A549 (cell line): ENCODE measurements at regions not wholly inside any gene's neighbourhood (a gene's known extent, or its start where the extent isn't known, plus 50 kb on each side); places are given as distances from the start of the nearest gene placed in this dataset.

Experiments used
- ATAC-seq, 2 experiments: fragments of 200-7000 bp in 1 of 2; fragments of >200 bp in 1 of 2; cut with Nextera tagmentation in 1 of 2; cut with Tn5 transposase in 1 of 2; 3 replicates each; pipeline versions ENCODE4 v1.8.0 to v1.9.1; 2018 to 2020; ENCODE audit warnings: mild to moderate bottlenecking in 1 of 2, moderate library complexity in 1 of 2
- CTCF ChIA-PET: fragments of 300-600 bp; sonication (Branson Sonifier 250); formaldehyde crosslinking; extraction: SDS; loops from one replicate; lab custom pipeline; 2021; ENCODE audit warnings: antibody characterized with exemption, inconsistent platforms; lab: Yijun Ruan, JAX
- POLR2A ChIA-PET: fragments of 350-600 bp; formaldehyde crosslinking; extraction: SDS; loops from one replicate; lab custom pipeline; 2021; ENCODE audit warnings: antibody characterized with exemption, inconsistent platforms; lab: Yijun Ruan, JAX
- DNase-seq, 2 experiments: peaks; one replicate each; pipeline versions ENCODE4 v3.0.0 to v3.0.0-alpha.2; 2011 to 2016; ENCODE audit warnings: low read depth in 1 of 2, low spot score in 1 of 2
- FAIRE-seq: peaks from 2 replicates; lab custom pipeline; 2011; peaks lifted over from hg19 to GRCh38; lab: Jason Lieb, UNC
- H3K27ac ChIP-seq, 2 experiments: fragments of >200 bp; sonication (Bioruptor Twin); formaldehyde crosslinking; 3 replicates each; pipeline ENCODE4 v1.5.1; 2016 to 2017
- H3K4me1 ChIP-seq: fragments of >200 bp; sonication (Bioruptor Twin); formaldehyde crosslinking; 3 replicates; pipeline ENCODE4 v1.6.1; 2016
- H3K4me2 ChIP-seq: fragments of >200 bp; sonication (Bioruptor Twin); formaldehyde crosslinking; 3 replicates; pipeline ENCODE4 v1.6.1; 2016
- H3K4me3 ChIP-seq: fragments of >200 bp; sonication (Bioruptor Twin); formaldehyde crosslinking; 3 replicates; pipeline ENCODE4 v1.5.1; 2016
- H3K9me3 ChIP-seq: fragments of >200 bp; sonication (Bioruptor Twin); formaldehyde crosslinking; 3 replicates; pipeline ENCODE4 v1.6.1; 2016
- CBX8 ChIP-seq: fragments of 200-600 bp; sonication (generic); IDR thresholded peaks from 2 replicates; pipeline ENCODE4 v1.6.1; 2016
- EHMT2 ChIP-seq: fragments of 200-600 bp; sonication (generic); IDR thresholded peaks from 2 replicates; pipeline ENCODE4 v1.6.1; 2016; ENCODE audit warnings: antibody characterized with exemption, low read depth, mild to moderate bottlenecking, moderate library complexity
- EP300 ChIP-seq, 2 experiments: fragments of >200 bp; sonication (Bioruptor Twin); formaldehyde crosslinking; IDR thresholded peaks; 2 replicates in 1 of 2; 3 replicates in 1 of 2; pipeline ENCODE4 v1.6.1; 2016 to 2017
- FOXS1 ChIP-seq: fragments of 250-450 bp; sonication (Bioruptor Pico); IDR thresholded peaks from 2 replicates; pipeline ENCODE4 v1.5.0; 2020; ENCODE audit warnings: mild to moderate bottlenecking, moderate library complexity
- HDAC2 ChIP-seq: fragments of 200-600 bp; sonication (generic); IDR thresholded peaks from 2 replicates; pipeline ENCODE4 v1.6.1; 2016
- HOXA7 ChIP-seq: fragments of 250-450 bp; sonication (Bioruptor Pico); IDR thresholded peaks from 2 replicates; pipeline ENCODE4 v1.5.0; 2020; ENCODE audit warnings: mild to moderate bottlenecking, moderate library complexity
- KDM1A ChIP-seq: fragments of 200-600 bp; sonication (generic); IDR thresholded peaks from 2 replicates; pipeline ENCODE4 v1.6.1; 2016; ENCODE audit warnings: low read depth, mild to moderate bottlenecking
- MAFK ChIP-seq: fragments of 450-650 bp; IDR thresholded peaks from 2 replicates; pipeline ENCODE4 v1.6.1; 2014; ENCODE audit not compliant: partially characterized antibody
- MYC ChIP-seq: IDR thresholded peaks from 2 replicates; pipeline ENCODE4 v1.6.1; 2012; ENCODE audit warnings: mild to moderate bottlenecking, inconsistent platforms, low read length, improper control_type of control experiment, borderline replicate concordance
- NFE2L2 ChIP-seq: fragments of 150-350 bp; conservative IDR thresholded peaks from 2 replicates; pipeline ENCODE4 v1.6.1; 2014; ENCODE audit warnings: low read length
- NPAS2 ChIP-seq: fragments of 250-450 bp; sonication (Bioruptor Pico); IDR thresholded peaks from 2 replicates; pipeline ENCODE4 v1.8.0; 2022; ENCODE audit warnings: mild to moderate bottlenecking, moderate library complexity, borderline replicate concordance
- NR3C1 ChIP-seq: fragments of >200 bp; sonication (Bioruptor Twin); formaldehyde crosslinking; IDR thresholded peaks from 3 replicates; pipeline ENCODE4 v1.6.1; 2017
- PHF8 ChIP-seq: fragments of 200-600 bp; sonication (generic); IDR thresholded peaks from 2 replicates; pipeline ENCODE4 v1.6.1; 2016; ENCODE audit warnings: low read depth, mild to moderate bottlenecking, antibody characterized with exemption, moderate library complexity, borderline replicate concordance
- POLR2A ChIP-seq: IDR thresholded peaks from 2 replicates; pipeline ENCODE4 v1.6.1; 2012; ENCODE audit warnings: mild to moderate bottlenecking, low read length
- RAD21 ChIP-seq, 2 experiments: fragments of >200 bp in 1 of 2; sonication (Bioruptor Twin) in 1 of 2; formaldehyde crosslinking in 1 of 2; IDR thresholded peaks in 1 of 2; conservative IDR thresholded peaks in 1 of 2; 2 replicates in 1 of 2; 3 replicates in 1 of 2; pipeline ENCODE4 v1.6.1; 2012 to 2018; ENCODE audit warnings: inconsistent platforms in 1 of 2
- RFX5 ChIP-seq: fragments of 450-650 bp; IDR thresholded peaks from 2 replicates; pipeline ENCODE4 v1.7.1; 2014; ENCODE audit warnings: antibody characterized with exemption, mild to moderate bottlenecking, moderate library complexity
- RNF2 ChIP-seq: fragments of 200-600 bp; sonication (generic); IDR thresholded peaks from 2 replicates; pipeline ENCODE4 v1.6.1; 2016; ENCODE audit warnings: low read depth, mild to moderate bottlenecking, antibody characterized with exemption, moderate library complexity, borderline replicate concordance
- TFCP2L1 ChIP-seq: fragments of 250-450 bp; sonication (Bioruptor Pico); IDR thresholded peaks from 2 replicates; pipeline ENCODE4 v1.5.0; 2021; ENCODE audit warnings: mild to moderate bottlenecking
- ZNF302 ChIP-seq: fragments of 250-450 bp; sonication (Bioruptor Pico); IDR thresholded peaks from 2 replicates; pipeline ENCODE4 v1.9.0; 2021; ENCODE audit warnings: inconsistent platforms, mild to moderate bottlenecking, moderate library complexity
- WGBS: methylation state at CpG from one replicate; pipeline ENCODE4 v1.1.6; 2017; ENCODE audit errors: missing lambda C conversion rate; 5-methylcytosine and 5-hydroxymethylcytosine counted together
- TF ChIP-seq, protein P1 (sequence below): IDR thresholded peaks from 2 replicates; pipeline ENCODE4 v1.6.1; 2012

DNA sequence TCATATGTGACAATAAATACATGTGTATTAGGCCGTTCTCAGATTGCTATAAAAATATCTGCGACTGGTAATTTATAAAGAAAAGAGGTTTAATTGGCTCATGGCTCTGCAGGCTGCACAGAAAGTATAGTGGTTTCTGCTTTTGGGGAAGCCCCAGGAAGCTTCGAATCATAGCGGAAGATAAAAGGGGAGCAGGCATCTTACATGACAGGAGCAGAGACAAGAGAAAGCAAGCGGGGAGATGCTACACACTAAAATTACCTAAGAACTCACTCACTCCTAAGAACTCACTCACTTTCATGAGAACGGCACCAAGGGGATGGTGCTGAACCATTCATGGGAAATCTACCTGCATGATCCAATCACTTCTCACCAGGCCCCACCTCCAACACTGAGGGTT, 284.9 kb downstream of the OTUD1 start (continued):
- TF ChIP-seq, protein P1, sequence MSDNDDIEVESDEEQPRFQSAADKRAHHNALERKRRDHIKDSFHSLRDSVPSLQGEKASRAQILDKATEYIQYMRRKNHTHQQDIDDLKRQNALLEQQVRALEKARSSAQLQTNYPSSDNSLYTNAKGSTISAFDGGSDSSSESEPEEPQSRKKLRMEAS = no peak
- TF ChIP-seq FOXS1 (CRISPR knock-in tag) = no peak
- TF ChIP-seq RAD21 (conservative IDR thresholded peaks at IDR 0.05 in 1 of 2, IDR thresholded peaks at IDR 0.05 in 1 of 2) = no peak
- TF ChIP-seq HDAC2 = no peak
- TF ChIP-seq, all 56 proteins: peak for 0

DNA sequence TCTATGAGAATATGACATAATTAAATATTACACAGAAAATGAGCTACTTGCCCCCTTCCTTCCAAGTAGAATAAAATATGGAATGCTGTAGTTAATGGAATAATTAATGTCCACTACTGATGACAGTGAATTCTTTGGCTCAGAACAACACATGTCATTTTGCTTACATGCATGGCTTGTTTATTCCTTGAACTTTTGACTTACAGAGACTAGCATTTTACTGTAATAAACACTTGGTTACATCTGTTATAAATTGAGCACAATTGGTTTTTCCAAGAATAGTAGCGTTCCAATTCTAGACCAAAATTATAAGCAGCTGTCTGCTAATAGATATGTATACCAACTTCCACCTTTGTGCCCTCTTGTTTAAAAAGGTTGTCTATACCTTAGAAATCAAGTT, 286.7 kb downstream of the OTUD1 start:
- FAIRE-seq = no peak
- POLR2A ChIA-PET = no interaction called here
- Histone ChIP-seq H3K27ac (no peak overlapping the region), H3K4me3 (no peak overlapping the region), H3K4me1 (no peaks in the 10 kb centered on the region)
- DNase-seq = no peak
- no peak for TF ChIP-seq RNF2
- TF ChIP-seq, all 56 proteins: peak for 0
- Histone ChIP-seq H3K4me2 (no peak overlapping the region), H3K9me3 (no peaks in the 10 kb centered on the region)
- 32% methylated on average over 1 of the region's 1 CpG for WGBS
- no peak for ATAC-seq
- CTCF ChIA-PET = no interaction called here

- POLR2A ChIA-PET = no interaction called here
- CTCF ChIA-PET = no interaction called here
- DNase-seq (no peak), ATAC-seq (no peak), FAIRE-seq (no peak)
- Histone ChIP-seq H3K4me1 (no peaks in the 10 kb centered on the region), H3K4me3 (no peak overlapping the region), H3K27ac (no peak overlapping the region), H3K4me2 (no peak overlapping the region), H3K9me3 (no peaks in the 10 kb centered on the region)
- TF ChIP-seq TFCP2L1 (CRISPR knock-in tag) (no peak), RFX5 (no peak), ZNF302 (CRISPR knock-in tag) (no peak), HOXA7 (CRISPR knock-in tag) (no peak), MYC (no peak), KDM1A (no peak)
- 11% methylated on average over 2 of the region's 2 CpGs for WGBS
Observed at GRCh38 chr10:23742368-23742767, 303.5 kb downstream of the OTUD1 start.

- H3K4me2 ChIP-seq = no peak overlapping the region
- no peak overlapping the region for H3K27ac ChIP-seq
- H3K4me3 ChIP-seq = no peak overlapping the region
- POLR2A ChIA-PET = no interaction called here
- DNase-seq (no peak), FAIRE-seq (no peak), ATAC-seq (no peak)
- no peaks in the 10 kb centered on the region for H3K4me1 ChIP-seq
- CTCF ChIA-PET = no interaction called here
- H3K9me3 ChIP-seq = no peaks in the 10 kb centered on the region
- 0% methylated on average over 1 of the region's 1 CpG for WGBS
- TF ChIP-seq EHMT2 (no peak), POLR2A (no peak)
Observed at GRCh38 chr10:23742807-23743206, 303.9 kb downstream of the OTUD1 start.

DNA sequence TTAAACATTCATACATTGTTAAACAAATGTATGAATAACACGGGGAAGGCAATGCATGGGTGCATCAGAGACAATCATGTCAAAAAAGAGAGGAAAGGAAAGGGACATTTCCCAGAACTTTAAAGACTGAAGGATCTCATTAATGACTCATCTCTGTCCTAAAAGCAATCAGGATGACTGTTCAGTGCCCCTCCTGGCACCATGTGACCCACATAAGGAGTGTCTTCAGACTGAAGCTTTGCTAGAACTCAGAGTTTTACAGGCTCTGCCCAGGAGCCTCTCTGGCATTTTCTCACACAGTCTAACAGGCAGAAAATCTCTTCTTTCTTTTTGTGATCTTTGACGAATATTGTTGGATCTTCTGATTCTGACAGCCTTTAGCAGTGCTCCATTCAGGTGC, 315.3 kb downstream of the OTUD1 start:
- Histone ChIP-seq H3K4me1 (no peaks in the 10 kb centered on the region), H3K4me2 (no peak overlapping the region), H3K27ac (no peak overlapping the region), H3K4me3 (no peak overlapping the region), H3K9me3 (no peaks in the 10 kb centered on the region)
- ChIA-PET POLR2A (no interaction called here), CTCF (no interaction called here)
- DNase-seq = no peak
- FAIRE-seq = no peak
- TF ChIP-seq HDAC2 (no peak), NR3C1 (no peak), NFE2L2 (no peak), NPAS2 (CRISPR knock-in tag) (no peak), MAFK (no peak), PHF8 (no peak), EP300 (IDR thresholded peaks at IDR 0.05) (no peak), CBX8 (no peak)
- ATAC-seq = no peak
- WGBS = 0% methylated on average over 2 of the region's 2 CpGs
